ENCODE measurements at regions not wholly inside any gene's neighbourhood (a gene's known extent, or its start where the extent isn't known, plus 50 kb on each side); places are given as distances from the start of the nearest gene placed in this dataset.

DNA sequence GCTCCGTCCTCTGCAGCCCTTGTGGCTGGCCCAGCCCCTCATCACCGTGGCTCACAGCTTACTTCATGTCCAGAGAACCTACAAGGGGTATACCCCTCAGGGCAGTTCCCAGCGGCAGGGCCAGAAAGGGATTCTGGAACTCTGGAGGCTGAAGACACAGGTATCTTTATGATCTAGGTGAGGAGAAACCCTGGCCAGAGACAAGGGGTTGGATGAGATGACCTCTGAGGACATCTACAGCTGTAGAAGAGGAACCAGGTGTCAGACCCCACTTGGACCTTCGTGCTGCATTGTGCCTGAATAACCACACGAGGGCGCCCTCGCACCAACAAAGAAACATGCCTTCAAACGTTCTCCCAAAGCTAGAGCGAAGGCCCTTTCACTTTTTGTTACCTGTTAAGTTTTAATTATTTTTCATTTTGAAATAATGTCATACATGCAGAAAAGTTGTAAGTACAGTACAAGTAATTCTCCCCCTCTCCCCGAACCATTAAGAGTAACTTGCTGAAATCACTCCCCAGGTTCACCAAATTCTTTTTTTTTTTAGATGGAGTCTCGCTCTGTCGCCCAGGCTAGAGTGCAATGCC lies 118.7 kb upstream of the SMAD3 start (continued):
- TF ChIP-seq, protein P1, sequence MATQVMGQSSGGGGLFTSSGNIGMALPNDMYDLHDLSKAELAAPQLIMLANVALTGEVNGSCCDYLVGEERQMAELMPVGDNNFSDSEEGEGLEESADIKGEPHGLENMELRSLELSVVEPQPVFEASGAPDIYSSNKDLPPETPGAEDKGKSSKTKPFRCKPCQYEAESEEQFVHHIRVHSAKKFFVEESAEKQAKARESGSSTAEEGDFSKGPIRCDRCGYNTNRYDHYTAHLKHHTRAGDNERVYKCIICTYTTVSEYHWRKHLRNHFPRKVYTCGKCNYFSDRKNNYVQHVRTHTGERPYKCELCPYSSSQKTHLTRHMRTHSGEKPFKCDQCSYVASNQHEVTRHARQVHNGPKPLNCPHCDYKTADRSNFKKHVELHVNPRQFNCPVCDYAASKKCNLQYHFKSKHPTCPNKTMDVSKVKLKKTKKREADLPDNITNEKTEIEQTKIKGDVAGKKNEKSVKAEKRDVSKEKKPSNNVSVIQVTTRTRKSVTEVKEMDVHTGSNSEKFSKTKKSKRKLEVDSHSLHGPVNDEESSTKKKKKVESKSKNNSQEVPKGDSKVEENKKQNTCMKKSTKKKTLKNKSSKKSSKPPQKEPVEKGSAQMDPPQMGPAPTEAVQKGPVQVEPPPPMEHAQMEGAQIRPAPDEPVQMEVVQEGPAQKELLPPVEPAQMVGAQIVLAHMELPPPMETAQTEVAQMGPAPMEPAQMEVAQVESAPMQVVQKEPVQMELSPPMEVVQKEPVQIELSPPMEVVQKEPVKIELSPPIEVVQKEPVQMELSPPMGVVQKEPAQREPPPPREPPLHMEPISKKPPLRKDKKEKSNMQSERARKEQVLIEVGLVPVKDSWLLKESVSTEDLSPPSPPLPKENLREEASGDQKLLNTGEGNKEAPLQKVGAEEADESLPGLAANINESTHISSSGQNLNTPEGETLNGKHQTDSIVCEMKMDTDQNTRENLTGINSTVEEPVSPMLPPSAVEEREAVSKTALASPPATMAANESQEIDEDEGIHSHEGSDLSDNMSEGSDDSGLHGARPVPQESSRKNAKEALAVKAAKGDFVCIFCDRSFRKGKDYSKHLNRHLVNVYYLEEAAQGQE (IDR thresholded peaks at IDR 0.05; ENCODE audit: borderline replicate concordance) = peak; percentile 92
- TF ChIP-seq, protein P1 (CRISPR knock-in tag; IDR thresholded peaks at IDR 0.05; ENCODE audit: low read depth) = no peak
- no peak for TF ChIP-seq HNRNPUL1 (IDR thresholded peaks at IDR 0.05; ENCODE audit: low read length)
- no peak for TF ChIP-seq KDM1A (IDR thresholded peaks at IDR 0.05)
- no peak for TF ChIP-seq MTA2 (IDR thresholded peaks at IDR 0.05; ENCODE audit: low read depth)
- TF ChIP-seq CC2D1A (IDR thresholded peaks at IDR 0.05) = peak; percentile 62; the same call in 1 of the 2 replicates
- peak; percentile 43; the same call in 1 of the 2 replicates for TF ChIP-seq RB1 (IDR thresholded peaks at IDR 0.05; ENCODE audit: low read depth)
- TF ChIP-seq, protein P2, sequence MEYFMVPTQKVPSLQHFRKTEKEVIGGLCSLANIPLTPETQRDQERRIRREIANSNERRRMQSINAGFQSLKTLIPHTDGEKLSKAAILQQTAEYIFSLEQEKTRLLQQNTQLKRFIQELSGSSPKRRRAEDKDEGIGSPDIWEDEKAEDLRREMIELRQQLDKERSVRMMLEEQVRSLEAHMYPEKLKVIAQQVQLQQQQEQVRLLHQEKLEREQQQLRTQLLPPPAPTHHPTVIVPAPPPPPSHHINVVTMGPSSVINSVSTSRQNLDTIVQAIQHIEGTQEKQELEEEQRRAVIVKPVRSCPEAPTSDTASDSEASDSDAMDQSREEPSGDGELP (CRISPR knock-in tag; IDR thresholded peaks at IDR 0.05; ENCODE audit: borderline replicate concordance) = peak; percentile 59
- TF ChIP-seq ARID2 (IDR thresholded peaks at IDR 0.05) = peak; percentile 79
- no peak for TF ChIP-seq RBBP5 (IDR thresholded peaks at IDR 0.05; ENCODE audit: borderline replicate concordance, insufficient read depth, low read length, poor library complexity, severe bottlenecking)
- TF ChIP-seq STAG1 (CRISPR knock-in tag; IDR thresholded peaks at IDR 0.05; ENCODE audit: borderline replicate concordance) = peak; percentile 96
- peak; percentile 10 for TF ChIP-seq DACH1 (IDR thresholded peaks at IDR 0.05; ENCODE audit: partially characterized antibody)
- TF ChIP-seq, protein P3, sequence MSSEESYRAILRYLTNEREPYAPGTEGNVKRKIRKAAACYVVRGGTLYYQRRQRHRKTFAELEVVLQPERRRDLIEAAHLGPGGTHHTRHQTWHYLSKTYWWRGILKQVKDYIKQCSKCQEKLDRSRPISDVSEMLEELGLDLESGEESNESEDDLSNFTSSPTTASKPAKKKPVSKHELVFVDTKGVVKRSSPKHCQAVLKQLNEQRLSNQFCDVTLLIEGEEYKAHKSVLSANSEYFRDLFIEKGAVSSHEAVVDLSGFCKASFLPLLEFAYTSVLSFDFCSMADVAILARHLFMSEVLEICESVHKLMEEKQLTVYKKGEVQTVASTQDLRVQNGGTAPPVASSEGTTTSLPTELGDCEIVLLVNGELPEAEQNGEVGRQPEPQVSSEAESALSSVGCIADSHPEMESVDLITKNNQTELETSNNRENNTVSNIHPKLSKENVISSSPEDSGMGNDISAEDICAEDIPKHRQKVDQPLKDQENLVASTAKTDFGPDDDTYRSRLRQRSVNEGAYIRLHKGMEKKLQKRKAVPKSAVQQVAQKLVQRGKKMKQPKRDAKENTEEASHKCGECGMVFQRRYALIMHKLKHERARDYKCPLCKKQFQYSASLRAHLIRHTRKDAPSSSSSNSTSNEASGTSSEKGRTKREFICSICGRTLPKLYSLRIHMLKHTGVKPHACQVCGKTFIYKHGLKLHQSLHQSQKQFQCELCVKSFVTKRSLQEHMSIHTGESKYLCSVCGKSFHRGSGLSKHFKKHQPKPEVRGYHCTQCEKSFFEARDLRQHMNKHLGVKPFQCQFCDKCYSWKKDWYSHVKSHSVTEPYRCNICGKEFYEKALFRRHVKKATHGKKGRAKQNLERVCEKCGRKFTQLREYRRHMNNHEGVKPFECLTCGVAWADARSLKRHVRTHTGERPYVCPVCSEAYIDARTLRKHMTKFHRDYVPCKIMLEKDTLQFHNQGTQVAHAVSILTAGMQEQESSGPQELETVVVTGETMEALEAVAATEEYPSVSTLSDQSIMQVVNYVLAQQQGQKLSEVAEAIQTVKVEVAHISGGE (CRISPR knock-in tag; IDR thresholded peaks at IDR 0.05) = no peak
- TF ChIP-seq ZNF384 (IDR thresholded peaks at IDR 0.05; ENCODE audit: low read depth, low read length) = peak; percentile 40; the same call in 1 of the 2 replicates
- peak; percentile 63; the same call in 1 of the 2 replicates for TF ChIP-seq ZNF316 (IDR thresholded peaks at IDR 0.05)
- TF ChIP-seq ZNF830 (CRISPR knock-in tag; IDR thresholded peaks at IDR 0.05) = no peak
